OCI-LY3 (cell line): ENCODE measurements at regions not wholly inside any gene's neighbourhood (a gene's known extent, or its start where the extent isn't known, plus 50 kb on each side); places are given as distances from the start of the nearest gene placed in this dataset.

Experiments used
- H2AFZ ChIP-seq: fragments of 200-600, 300-600 bp; shearing (Covaris generic); 2 replicates; pipeline ENCODE4 v1.6.0; 2014; ENCODE audit warnings: antibody characterized with exemption, low read depth, low read length
- H3K27ac ChIP-seq: fragments of 200-600, 300-600 bp; sonication (generic); 2 replicates; pipeline ENCODE4 v1.5.1; 2014; ENCODE audit warnings: mild to moderate bottlenecking, low read length, moderate library complexity, mixed read lengths
- H3K27me3 ChIP-seq: fragments of 200-600, 300-600 bp; sonication (generic); 2 replicates; pipeline ENCODE4 v1.6.1; 2014; ENCODE audit warnings: low read depth, low read length, mixed read lengths
- H3K36me3 ChIP-seq: fragments of 200-600, 300-600 bp; sonication (generic); replicated peaks from 2 replicates; pipeline ENCODE3; 2014; ENCODE audit warnings: low read depth, low read length, mixed read lengths
- H3K4me1 ChIP-seq: fragments of 300-600, 200-600 bp; sonication (generic); 2 replicates; pipeline ENCODE4 v1.6.1; 2014; ENCODE audit warnings: low read length, mixed read lengths
- H3K4me2 ChIP-seq: fragments of 200-600, 300-600 bp; sonication (generic); 2 replicates; pipeline ENCODE4 v1.6.1; 2014; ENCODE audit warnings: low read length, mixed read lengths
- H3K4me3 ChIP-seq: fragments of 300-600, 200-600 bp; sonication (generic); 2 replicates; pipeline ENCODE4 v1.5.1; 2014; ENCODE audit warnings: antibody characterized with exemption, mild to moderate bottlenecking, low read length, moderate library complexity
- H3K79me2 ChIP-seq: fragments of 300-600, 200-600 bp; shearing (Covaris generic); 2 replicates; pipeline ENCODE4 v1.6.1; 2014; ENCODE audit warnings: mild to moderate bottlenecking, low read length, mixed read lengths
- H3K9ac ChIP-seq: fragments of 300-600, 200-600 bp; shearing (Covaris generic); 2 replicates; pipeline ENCODE4 v1.6.0; 2014; ENCODE audit warnings: mild to moderate bottlenecking, low read length, moderate library complexity
- H3K9me3 ChIP-seq: fragments of 200-600, 300-600 bp; shearing (Covaris generic); 2 replicates; pipeline ENCODE4 v1.6.1; 2014; ENCODE audit warnings: low read length, mixed read lengths; ENCODE audit not compliant: insufficient read depth
- H4K20me1 ChIP-seq: fragments of 200-600, 300-600 bp; sonication (generic); 2 replicates; pipeline ENCODE4 v1.6.1; 2016; ENCODE audit warnings: low read length, mixed read lengths; ENCODE audit not compliant: insufficient read depth
- EZH2phosphoT487 ChIP-seq: fragments of 200-600 bp; shearing (Covaris generic); IDR thresholded peaks from 2 replicates; pipeline ENCODE4 v1.6.1; 2018; ENCODE audit warnings: antibody characterized with exemption, mixed run types, low read depth
- TF ChIP-seq, protein P1 (sequence below): fragments of 200-600, 300-600 bp; sonication (generic); IDR thresholded peaks from 2 replicates; pipeline ENCODE4 v1.5.1; 2014; ENCODE audit warnings: antibody characterized with exemption, low read length, low read depth

DNA sequence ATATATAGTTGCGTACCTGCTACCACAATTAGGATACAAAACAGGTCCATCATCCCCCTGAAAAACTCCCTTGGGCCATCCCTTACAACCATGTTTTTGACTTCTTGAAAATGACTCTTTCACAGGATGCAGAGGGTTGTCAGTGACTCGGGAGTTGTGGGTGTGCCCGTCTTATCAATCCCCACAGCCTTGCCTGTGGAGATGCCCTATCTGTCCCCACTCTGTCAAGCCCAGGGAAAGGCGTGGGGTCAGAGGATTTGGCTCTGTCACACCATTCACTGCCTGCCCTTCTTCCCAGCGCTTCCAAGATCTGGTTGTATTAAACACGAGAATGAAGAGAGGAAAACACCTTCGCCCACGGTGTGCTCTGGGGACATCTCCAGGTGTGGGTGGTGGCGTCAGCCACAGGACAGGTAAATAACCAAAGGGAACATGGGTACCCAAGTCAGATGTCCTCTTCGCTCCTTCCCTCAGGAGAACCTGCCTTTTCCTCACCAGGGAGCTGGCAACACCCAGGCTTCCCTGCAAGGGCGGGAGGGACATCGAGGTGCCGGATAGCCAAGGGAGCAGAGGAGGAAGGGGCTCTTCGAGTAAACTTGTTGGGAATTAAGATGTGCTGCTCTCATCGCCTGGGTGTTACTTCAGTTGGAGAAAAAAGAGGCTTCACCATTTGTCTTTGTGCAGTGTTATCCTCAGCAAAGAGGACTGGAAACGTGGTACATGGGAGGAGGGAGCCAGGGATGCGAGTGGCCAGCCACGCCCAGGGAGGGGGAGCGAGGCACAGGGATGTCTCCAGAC is 100.3 kb downstream of the B3GNT2 start:
- Histone ChIP-seq H3K36me3 (no peaks in the 10 kb centered on the region), H2AFZ (no peak overlapping the region)

DNA sequence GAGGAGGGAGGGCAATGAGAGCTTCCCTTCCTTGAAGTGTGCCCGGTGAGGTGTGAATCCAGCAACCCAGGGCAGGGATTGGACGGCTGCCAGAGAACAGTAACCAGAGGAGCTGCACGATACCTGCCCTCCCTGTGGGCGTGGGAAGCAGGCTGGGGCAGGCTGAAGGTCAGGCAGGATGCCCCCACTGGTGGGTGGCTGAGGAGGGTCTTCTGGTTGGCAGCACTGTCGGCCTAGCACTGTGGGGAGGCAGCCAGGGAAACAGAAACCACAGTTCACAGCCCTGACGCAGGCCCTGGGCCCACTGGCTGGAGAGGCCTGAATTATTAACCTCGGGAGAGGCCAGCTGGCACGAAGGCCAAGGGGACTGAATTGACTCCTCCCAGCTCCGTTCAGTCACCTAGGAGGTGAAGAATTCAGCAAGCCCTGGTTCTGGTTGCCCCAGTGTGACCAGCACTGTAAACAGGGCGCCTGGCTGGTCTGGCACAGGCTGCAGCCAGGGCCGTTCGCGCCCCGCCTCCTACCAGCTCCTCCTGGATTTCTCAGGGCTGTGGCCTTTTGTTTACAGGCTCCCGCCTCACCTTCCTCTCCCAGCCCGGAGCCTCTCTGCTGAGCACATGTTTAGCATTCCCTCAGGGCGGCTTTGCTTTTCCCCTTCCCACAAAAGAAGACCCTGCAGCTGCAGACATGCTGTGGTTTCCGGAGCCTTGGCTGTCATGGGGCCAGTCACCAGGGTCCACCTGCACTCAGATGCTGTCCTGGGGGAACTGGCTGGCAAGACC is 97.8 kb downstream of the B3GNT2 start:
- H3K4me3 ChIP-seq = no peak overlapping the region
- H3K4me2 ChIP-seq = no peak overlapping the region
- TF ChIP-seq, protein P1, sequence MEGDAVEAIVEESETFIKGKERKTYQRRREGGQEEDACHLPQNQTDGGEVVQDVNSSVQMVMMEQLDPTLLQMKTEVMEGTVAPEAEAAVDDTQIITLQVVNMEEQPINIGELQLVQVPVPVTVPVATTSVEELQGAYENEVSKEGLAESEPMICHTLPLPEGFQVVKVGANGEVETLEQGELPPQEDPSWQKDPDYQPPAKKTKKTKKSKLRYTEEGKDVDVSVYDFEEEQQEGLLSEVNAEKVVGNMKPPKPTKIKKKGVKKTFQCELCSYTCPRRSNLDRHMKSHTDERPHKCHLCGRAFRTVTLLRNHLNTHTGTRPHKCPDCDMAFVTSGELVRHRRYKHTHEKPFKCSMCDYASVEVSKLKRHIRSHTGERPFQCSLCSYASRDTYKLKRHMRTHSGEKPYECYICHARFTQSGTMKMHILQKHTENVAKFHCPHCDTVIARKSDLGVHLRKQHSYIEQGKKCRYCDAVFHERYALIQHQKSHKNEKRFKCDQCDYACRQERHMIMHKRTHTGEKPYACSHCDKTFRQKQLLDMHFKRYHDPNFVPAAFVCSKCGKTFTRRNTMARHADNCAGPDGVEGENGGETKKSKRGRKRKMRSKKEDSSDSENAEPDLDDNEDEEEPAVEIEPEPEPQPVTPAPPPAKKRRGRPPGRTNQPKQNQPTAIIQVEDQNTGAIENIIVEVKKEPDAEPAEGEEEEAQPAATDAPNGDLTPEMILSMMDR = no peak
- no peak for TF ChIP-seq EZH2phosphoT487
- no peaks in the 10 kb centered on the region for H3K27me3 ChIP-seq
- H3K27ac ChIP-seq = no peak overlapping the region
- no peaks in the 10 kb centered on the region for H3K4me1 ChIP-seq
- no peak overlapping the region for H2AFZ ChIP-seq
- no peak overlapping the region for H3K9ac ChIP-seq
- H3K79me2 ChIP-seq = no peaks in the 10 kb centered on the region
- H3K36me3 ChIP-seq = no peaks in the 10 kb centered on the region
- H4K20me1 ChIP-seq = no peaks in the 10 kb centered on the region
- H3K9me3 ChIP-seq = no peaks in the 10 kb centered on the region

More for the DNA sequence above, 100.3 kb downstream of the B3GNT2 start:
- H3K4me3 ChIP-seq = no peak overlapping the region
- H3K27ac ChIP-seq = no peak overlapping the region
- H3K4me2 ChIP-seq = no peak overlapping the region
- H3K9ac ChIP-seq = no peak overlapping the region
- no peaks in the 10 kb centered on the region for H3K9me3 ChIP-seq
- no peaks in the 10 kb centered on the region for H4K20me1 ChIP-seq
- no peaks in the 10 kb centered on the region for H3K4me1 ChIP-seq
- H3K79me2 ChIP-seq = no peaks in the 10 kb centered on the region
- H3K27me3 ChIP-seq = no peaks in the 10 kb centered on the region
- TF ChIP-seq, protein P1 = no peak
- TF ChIP-seq EZH2phosphoT487 = no peak

DNA sequence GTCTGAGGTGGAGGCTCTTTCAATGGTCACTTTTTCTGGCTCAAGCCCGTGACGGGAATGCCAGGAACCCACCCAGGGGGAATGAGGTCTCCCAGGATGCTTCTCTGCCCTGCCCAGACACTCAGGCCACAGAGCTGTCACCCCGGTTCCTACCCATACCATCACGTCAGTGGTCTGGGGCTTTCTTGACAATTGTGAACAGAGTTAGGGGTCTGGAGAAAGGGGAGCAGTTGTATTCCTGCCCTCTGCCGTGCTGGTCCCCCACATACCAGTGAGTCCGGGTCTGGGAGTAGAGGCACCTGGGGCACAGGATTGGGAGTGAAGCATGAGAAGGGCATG is 97.2 kb downstream of the B3GNT2 start:
- Histone ChIP-seq H3K4me3 (no peak overlapping the region), H3K9me3 (no peaks in the 10 kb centered on the region), H2AFZ (no peak overlapping the region), H3K9ac (no peak overlapping the region), H3K27me3 (no peaks in the 10 kb centered on the region), H3K36me3 (no peaks in the 10 kb centered on the region), H4K20me1 (no peaks in the 10 kb centered on the region), H3K27ac (no peak overlapping the region), H3K4me1 (peaks cover 2% of the 10 kb centered on the region; the same call in 1 of the 2 replicates), H3K4me2 (no peak overlapping the region), H3K79me2 (no peaks in the 10 kb centered on the region)
- TF ChIP-seq, protein P1 = no peak
- no peak for TF ChIP-seq EZH2phosphoT487

DNA sequence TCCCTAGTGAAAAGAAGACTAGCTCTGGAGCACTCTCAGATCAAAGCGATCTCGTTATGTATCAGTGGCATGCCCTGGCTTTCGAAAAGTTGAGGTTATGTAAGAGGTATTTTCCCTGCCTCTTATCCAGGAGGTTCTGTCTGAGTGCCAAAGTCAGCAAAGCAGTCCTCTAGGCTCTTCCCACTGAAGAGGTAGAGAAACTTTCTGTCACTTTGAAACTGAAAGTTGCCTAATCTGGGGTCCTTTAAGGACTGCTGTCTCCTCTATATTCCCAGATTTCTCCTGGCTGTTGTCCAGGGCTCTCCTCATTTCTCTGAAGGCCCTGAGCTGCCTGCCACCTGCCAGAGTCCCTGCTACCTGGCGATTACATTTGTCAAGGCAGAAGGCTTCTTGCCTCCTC is 96.3 kb downstream of the B3GNT2 start:
- TF ChIP-seq, protein P1 = no peak
- no peak for TF ChIP-seq EZH2phosphoT487
- Histone ChIP-seq H3K9me3 (no peaks in the 10 kb centered on the region), H3K9ac (no peak overlapping the region), H3K27ac (no peak overlapping the region), H3K4me1 (peaks cover 11% of the 10 kb centered on the region; the same call in 1 of the 2 replicates), H4K20me1 (no peaks in the 10 kb centered on the region), H2AFZ (no peak overlapping the region), H3K4me2 (no peak overlapping the region), H3K27me3 (no peaks in the 10 kb centered on the region), H3K4me3 (no peak overlapping the region), H3K79me2 (no peaks in the 10 kb centered on the region), H3K36me3 (no peaks in the 10 kb centered on the region)
